GM21515 (cell line): ENCODE measurements at regions not wholly inside any gene's neighbourhood (a gene's known extent, or its start where the extent isn't known, plus 50 kb on each side); places are given as distances from the start of the nearest gene placed in this dataset.

Experiments used
- ATAC-seq: cut with Tn5 transposase; IDR thresholded peaks from one replicate; pipeline ENCODE4 v1.9.1; 2021; ENCODE audit not compliant: unreplicated experiment

DNA sequence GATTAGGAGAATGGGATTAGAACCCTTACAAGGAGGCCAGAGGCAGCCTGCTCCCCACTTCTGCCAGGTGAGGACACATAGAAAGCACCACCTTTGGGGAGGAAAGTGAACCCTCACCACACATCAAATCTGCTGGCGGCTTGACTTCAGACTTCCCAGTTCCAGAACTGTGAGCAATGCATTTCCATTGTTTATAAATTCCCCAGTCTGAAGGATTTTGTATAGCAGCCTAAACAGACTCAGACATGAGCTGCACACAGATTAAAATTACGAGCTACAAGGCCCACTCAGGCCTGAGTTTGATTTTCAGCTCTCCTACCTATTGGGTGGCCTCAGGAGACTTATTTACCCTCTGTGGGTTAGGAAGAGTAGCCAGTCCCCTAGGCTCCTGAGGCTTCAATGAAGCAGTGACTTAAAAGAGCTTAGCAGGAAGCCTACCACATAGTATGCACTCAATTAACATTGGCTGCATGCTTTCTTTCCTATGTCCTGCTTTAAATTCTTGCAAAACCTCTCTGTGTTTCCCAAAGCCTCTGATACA, 350.7 kb upstream of the ZMIZ1 start:
- no peak for ATAC-seq

GRCh38 chr10:78719276-78719675, 349.5 kb upstream of the ZMIZ1 start:
- no peak for ATAC-seq

DNA sequence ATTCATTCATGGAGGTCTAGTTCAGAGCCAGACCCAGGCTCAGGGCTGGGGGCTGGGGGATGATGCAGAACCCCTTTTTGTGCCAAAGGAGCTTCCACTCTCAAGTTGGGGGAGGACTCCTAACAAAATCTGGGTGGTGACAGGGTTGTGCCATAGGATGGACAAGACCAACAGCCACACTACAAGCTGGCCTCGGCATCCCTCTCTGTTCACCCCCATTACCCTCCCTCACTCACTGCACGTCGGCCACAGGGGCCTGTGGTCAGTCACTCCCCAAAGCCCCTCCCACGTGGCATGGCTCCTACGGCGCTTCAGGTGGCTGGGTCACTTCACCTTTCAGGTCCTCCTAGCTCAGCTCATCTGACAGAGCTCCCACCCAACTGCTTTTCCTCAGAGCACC, 348.7 kb upstream of the ZMIZ1 start:
- ATAC-seq, result no peak

DNA sequence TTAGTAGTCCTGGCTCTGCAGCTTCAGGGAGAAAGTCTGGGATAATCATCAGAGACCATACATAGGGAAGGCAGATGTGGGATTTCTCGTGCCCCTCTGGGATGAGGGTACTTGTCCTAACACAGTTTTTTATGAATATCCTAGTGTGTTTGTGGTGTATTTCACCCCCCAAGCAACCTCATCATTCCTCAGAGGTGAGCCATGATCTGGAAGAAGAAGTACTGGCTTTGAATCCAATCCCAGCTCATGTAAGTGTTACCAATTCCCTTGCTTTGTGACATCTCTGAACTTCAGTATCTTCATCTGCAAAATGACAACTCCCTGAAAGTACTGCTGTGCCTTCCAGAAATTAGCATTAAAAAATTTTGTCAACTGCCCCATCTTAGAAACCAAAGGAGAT, 347.5 kb upstream of the ZMIZ1 start:
- no peak for ATAC-seq

DNA sequence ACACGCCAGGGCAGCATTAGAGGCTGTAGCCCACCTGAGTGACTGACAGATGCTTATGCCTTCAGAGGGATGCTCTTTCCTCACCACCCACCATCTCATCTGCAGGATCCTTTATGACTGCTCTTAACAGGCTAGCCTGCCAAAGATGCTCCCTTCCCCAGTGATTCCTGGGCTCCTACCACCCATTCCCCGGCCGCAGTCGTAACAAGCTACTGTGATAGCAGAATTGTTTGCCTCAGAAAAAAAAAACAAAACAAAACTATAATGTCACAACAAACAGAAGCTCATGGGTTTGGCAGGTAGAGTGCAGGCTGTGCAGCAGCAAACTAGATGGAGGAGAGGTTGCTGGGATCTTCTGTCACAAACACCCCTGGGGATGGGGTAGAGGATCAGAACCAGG, 343.9 kb upstream of the ZMIZ1 start:
- no peak for ATAC-seq

GRCh38 chr10:78726171-78726570, 342.6 kb upstream of the ZMIZ1 start:
- ATAC-seq, result no peak

DNA sequence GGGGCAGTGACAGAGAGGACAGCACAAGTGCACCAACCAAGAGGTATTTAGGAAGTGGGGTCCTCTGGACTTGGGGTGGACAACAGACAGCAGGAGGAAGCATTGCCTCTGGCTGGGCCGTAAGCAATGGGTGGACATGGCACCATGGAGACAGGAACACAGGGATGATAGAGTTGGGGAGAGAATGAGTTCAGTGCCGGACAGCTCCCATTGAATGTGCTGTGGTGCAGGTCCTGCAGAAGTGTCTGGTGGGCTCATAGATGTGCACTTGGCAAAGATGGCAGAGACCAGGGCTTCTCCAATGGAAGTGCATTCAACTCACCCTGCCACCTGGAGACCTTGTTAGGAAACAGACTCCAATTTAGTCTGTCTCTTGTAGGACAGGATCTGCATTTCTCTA, 341.5 kb upstream of the ZMIZ1 start:
- no peak for ATAC-seq

DNA sequence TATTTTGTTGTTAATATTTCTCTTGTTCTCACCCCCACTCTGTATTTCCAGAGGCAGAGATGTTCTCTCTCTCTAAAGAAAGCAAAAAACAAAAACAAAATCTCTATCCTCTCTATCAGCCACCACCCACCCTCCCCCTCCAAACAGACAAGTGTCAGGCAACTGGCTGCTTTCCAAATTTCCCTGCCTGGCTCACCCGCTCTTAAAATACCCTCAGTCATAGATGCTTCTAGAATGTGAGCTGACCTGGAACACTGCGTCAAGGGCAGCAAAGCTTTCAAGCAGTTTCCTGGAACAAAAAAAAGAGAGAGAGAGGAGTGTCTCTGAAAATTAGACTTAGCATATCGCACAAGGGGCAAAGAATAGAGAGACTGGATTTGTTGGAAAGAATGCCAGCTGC, 341.0 kb upstream of the ZMIZ1 start:
- ATAC-seq, result no peak

DNA sequence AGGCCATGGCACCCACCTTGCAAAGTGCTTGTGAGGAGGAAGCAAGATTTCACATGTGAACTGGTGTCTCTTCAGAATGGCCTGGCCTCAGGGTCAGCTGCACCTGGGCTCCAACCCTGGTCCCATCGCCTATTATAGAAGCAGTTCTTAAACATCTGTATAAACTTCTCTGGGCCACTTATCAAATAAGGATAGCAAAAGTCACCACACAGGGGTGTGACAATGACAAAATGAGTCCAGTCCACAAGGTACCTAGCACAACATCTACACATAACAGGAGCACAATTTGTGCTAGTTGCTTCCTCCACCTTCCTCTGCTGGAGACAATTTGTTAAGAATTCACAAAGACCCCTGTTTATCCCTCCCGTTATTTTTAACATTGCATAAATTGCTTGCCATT, 340.6 kb upstream of the ZMIZ1 start:
- no peak for ATAC-seq

DNA sequence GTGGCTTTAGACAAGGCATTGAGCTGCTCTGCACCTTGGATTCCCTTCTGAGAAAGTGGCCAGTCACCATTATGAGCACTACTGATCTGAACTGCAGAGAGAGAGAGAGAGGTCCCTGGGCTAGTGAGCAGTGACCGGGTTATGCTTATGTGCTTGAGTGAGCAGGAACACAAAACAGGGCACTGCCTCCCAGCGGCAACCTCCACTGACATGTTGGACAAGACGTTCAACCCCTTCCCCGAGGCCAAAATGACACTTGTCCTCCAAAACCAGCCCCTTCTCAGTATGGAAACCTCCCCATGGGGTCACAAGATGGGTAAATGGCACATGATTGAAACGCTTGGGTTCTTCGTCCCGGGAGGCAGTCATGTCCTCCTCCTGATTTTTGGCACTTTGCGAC, 339.4 kb upstream of the ZMIZ1 start:
- no peak for ATAC-seq

DNA sequence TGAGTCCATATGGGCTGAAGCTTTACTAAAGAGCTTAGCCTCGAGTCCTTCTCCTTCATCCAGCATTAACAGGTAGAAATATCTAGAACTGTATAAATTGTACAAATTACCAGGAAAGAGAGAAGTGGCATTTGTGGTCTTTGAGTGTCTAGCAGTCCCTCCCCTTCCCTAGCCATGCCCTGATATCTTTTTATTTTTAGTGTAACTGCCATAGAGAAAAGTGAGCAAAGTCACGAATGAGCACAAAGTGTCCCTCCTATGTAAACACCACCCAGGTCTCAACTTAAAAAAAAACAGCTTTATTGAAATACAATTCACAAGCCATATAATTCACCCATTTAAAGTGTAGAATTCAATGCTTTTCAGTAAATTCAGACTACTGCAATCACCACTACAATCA, 339.0 kb upstream of the ZMIZ1 start:
- ATAC-seq, result no peak

GRCh38 chr10:78730754-78731153, 338.0 kb upstream of the ZMIZ1 start:
- ATAC-seq, result no peak

DNA sequence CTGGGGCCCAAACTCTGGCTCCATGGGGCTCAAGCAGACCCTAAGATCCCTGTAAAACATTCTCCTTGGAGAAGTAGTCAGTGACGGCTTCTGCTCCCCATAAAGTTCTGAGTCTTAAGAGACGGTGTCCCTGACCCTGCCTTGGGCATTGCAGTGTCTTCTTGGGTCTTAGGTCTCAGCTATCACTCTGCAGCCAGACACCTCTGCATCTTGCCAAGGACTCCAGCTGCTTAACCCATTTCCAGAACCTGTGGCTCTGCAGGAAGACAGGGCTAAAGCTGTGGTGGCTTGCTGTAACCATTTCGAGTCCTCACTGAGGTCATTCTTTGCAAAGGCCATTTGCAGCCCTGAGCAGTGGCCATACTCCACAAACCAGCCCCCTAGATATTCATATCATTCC, 337.1 kb upstream of the ZMIZ1 start:
- ATAC-seq, result no peak

DNA sequence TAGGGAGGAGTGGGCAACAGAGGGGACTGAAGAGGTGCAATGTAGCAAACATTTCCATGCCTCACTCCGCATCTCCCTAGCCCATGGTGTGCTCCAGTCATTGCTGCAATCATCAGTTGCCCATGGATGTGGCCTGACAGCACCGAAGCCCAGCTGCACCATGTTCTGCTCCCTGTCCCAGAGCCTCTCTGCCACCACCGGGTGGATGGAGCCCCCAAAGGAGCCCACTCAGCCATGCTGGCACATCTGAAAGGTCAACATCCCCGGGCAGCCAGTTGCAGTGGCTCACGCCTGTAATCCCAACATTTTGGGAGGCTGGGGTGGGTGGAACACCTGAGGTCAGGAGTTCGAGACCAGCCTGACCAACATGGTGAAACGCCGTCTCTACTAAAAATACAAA, 336.4 kb upstream of the ZMIZ1 start:
- ATAC-seq, result no peak

DNA sequence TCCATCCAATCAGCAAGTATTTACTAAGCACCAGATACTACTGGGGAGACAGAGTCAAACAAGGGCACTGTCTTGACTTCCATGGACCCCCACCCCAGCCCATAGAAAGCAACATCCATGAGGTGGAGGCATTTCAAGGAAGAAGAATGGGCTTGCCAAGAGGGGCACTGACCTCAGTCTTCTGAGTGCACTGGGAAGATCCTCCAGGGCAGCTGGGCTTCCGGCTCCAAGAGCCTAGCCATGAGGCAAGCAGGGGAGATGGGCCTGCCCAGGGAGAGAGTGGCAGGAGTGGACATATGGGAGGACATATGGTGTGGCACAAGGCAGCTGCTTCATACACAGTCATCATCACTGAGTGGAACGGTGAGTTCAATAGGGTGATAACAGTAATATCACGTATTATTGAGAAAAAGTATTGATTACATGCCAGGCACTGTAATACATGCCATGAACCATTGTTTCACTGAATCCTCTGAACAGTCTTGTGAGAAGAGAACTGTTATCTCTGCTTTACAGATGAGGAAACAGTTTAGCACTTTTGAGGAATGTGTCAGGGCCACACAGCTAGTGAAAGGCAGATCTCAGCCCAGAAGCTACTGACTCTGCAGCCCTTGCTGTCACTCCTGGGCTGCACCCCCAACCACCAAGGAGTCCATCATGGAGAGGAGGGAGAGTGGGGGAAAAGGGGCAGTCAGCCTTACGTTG, 331.7 kb upstream of the ZMIZ1 start:
- ATAC-seq, result no peak

- no peak for ATAC-seq
Measured at GRCh38 chr10:78737883-78738856, 330.6 kb upstream of the ZMIZ1 start.

DNA sequence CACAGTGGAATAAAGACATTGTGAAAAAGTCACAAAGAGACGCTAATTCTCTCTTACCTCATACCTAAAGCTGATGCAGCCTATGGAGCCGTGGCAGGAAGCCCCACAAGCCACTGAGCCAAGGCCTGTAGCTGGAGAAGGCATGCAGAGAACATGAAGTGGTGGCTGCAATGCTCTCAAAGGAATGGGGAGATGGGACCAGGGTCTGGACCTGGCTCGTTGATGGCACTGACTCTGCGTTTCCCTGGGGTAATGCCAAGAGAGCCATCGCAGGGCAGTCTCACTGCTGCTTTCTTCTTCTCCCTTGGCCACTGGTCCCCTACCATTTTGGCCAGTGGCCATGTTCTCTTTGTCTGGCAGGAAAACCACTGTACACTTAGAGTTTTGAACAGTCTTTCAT, 329.9 kb upstream of the ZMIZ1 start:
- ATAC-seq, result no peak

GRCh38 chr10:78739444-78740053, 329.2 kb upstream of the ZMIZ1 start:
- no peak for ATAC-seq

DNA sequence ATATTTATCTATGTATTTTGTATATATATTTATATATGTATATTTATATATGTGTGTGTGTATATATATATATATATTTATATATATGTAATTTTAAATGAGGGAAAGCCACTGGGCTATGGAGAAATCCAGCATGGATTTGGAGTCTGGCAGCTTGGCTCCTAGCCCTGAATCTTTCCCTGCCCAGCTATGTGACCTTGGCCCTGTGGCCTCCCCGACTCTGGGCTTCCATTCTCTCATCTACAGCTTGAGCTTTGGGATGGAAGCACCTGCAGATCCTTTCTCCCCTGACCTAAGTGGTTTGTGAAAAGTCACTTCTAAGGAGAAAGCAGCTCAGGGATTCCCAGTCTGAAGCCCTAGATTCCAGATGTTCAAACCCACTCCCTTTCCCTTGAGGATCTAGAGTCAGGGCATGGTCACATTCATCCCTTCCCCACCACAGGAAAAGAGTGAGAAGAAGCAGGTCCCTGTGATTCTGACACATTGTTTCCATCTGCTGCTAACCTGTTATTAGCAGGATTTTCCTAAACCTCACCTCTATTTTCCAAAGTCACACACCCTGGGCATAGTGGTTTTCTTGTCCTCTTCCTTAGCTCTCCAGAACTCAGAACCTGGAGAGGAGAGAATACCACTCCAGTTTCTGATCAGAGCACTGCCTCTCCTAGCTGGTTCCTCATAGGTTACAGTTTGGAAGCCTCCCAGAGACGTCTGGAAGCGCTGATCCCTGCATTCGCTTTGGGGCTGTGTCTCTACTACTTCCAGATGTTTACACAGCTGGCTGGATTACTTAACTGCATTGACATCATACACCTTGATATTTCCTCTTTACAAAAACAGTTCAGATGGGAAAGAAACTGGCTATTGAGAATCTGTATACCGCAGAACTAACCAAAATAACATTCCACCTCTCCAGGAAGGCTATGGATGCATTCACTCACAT, 327.5 kb upstream of the ZMIZ1 start:
- ATAC-seq, result no peak

DNA sequence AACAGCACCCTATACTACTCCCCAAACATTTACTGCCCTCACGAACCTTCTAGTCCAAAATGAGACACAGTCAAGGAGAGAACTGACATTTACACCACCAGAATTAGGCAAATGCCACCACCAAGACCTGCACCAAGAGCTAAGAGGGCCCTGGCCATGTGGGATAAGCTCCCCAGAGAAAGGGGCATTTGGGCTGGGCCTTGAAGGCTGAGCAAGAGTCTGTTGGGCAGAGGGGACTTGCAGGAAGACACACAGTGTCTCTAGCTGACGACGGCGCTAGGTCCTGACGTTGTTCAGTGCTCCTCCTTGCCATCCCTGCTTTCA, 326.4 kb upstream of the ZMIZ1 start:
- ATAC-seq, result no peak
